ENCODE measurements at regions not wholly inside any gene's neighbourhood (a gene's known extent, or its start where the extent isn't known, plus 50 kb on each side); places are given as distances from the start of the nearest gene placed in this dataset.

DNA sequence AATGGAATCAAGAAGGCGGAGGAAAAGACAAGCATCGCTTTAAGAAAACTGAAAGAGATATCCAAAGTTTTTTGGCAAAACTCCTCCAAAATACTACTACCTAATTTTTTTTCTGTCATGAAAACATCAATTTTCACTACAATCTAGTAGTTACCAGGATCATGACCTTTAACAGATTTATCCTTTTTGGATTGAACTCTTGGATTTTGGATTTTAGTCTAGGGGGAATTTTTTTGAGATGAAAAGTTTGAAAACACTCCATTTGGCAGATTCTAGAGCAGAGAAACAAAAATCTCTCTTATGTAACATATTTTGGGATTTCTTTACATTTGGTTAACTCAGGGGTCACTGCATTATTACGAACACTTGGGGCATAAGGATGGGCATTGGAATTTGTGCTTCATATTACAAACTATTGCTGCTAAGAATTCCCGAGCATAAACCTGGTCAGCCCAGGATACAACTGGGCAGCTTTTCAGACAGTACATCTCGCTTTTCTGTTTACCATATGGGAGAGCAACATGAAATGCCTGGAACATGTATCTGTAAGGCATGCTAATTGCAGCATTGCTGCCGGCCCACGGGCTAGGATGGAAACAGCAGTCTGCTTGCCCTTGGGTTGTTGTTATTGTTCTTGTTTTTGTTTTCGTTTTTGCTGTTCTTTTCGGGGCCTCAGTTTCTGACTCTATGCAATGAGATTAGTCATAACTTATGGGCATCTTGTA, 264.3 kb downstream of the RHOU start:
- Histone ChIP-seq H3K4me3 (ENCODE audit: low read depth, low read length) (no peak overlapping the region), H3K4me2 (ENCODE audit: low read length) (no peak overlapping the region), H3K4me1 (no peaks in the 10 kb centered on the region), H3K27ac (no peak overlapping the region), H3K36me3 (ENCODE audit: control insufficient read depth, insufficient read depth, low read length) (no peaks in the 10 kb centered on the region), H3K9ac (no peak overlapping the region), H3K79me2 (no peaks in the 10 kb centered on the region), H2AFZ (no peak overlapping the region), H3K9me3 (ENCODE audit: control insufficient read depth, low read length) (no peaks in the 10 kb centered on the region), H3K27me3 (ENCODE audit: control insufficient read depth, insufficient read depth, low read length) (no peaks in the 10 kb centered on the region)
- TF ChIP-seq, protein P1, sequence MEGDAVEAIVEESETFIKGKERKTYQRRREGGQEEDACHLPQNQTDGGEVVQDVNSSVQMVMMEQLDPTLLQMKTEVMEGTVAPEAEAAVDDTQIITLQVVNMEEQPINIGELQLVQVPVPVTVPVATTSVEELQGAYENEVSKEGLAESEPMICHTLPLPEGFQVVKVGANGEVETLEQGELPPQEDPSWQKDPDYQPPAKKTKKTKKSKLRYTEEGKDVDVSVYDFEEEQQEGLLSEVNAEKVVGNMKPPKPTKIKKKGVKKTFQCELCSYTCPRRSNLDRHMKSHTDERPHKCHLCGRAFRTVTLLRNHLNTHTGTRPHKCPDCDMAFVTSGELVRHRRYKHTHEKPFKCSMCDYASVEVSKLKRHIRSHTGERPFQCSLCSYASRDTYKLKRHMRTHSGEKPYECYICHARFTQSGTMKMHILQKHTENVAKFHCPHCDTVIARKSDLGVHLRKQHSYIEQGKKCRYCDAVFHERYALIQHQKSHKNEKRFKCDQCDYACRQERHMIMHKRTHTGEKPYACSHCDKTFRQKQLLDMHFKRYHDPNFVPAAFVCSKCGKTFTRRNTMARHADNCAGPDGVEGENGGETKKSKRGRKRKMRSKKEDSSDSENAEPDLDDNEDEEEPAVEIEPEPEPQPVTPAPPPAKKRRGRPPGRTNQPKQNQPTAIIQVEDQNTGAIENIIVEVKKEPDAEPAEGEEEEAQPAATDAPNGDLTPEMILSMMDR (IDR thresholded peaks at IDR 0.05), result no peak

DNA sequence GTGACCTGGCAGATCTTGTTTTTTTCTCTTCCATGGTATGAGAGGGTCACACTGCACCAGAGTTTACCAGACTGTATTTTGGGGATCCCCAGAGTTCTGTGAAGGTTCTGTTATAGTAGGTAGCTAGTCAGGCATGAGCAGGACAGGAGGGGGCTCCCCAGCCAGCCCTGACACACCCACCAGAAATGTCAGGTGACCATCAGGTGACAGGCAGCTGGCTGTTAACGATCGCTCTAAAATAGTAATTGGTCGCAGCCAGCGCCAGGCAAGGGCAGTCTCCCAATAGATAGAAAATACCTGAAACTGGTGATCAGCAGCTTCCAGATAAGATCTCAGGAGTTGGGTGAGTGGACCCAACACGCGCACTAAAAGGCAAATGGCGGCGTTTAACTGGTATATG, 264.9 kb downstream of the RHOU start:
- no peak overlapping the region for H3K27ac ChIP-seq
- H3K4me1 ChIP-seq, result no peaks in the 10 kb centered on the region
- H3K36me3 ChIP-seq (ENCODE audit: control insufficient read depth, insufficient read depth, low read length), result no peaks in the 10 kb centered on the region
- H3K27me3 ChIP-seq (ENCODE audit: control insufficient read depth, insufficient read depth, low read length), result no peaks in the 10 kb centered on the region
- H3K79me2 ChIP-seq, result no peaks in the 10 kb centered on the region
- no peak overlapping the region for H3K4me3 ChIP-seq (ENCODE audit: low read depth, low read length)
- TF ChIP-seq, protein P1 (IDR thresholded peaks at IDR 0.05), result no peak
- H3K9ac ChIP-seq, result no peak overlapping the region
- H3K9me3 ChIP-seq (ENCODE audit: control insufficient read depth, low read length), result no peaks in the 10 kb centered on the region
- H2AFZ ChIP-seq, result no peak overlapping the region
- no peak overlapping the region for H3K4me2 ChIP-seq (ENCODE audit: low read length)

DNA sequence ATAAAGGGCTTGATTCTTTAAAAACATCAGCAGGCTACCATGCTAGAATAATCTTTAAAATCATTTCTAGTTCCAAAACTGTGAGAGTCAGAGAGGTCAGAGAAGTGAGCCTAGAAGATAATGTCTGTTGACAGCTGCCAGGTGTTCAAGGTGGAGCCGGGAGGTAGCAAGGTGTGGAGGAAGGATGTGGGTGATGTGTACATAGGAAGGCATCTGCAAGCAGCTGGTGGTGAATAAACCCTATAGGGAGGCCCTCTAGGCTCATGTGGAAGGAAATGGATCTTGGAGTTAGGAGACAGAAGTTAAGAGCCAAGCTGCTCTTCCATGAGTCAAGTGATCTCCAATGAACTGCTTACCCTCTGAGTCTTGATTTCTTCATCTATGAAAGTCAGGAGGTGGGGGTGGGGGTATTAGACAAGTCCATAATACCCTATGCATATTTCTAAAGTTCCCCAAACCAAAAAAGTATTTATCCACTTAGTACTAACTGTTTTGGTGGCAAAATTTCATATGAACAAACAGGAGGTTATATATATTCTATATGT, 266.3 kb downstream of the RHOU start:
- no peak overlapping the region for H3K4me2 ChIP-seq (ENCODE audit: low read length)
- H3K4me3 ChIP-seq (ENCODE audit: low read depth, low read length), result no peak overlapping the region
- no peak overlapping the region for H3K27ac ChIP-seq
- TF ChIP-seq, protein P1 (IDR thresholded peaks at IDR 0.05), result no peak
- H3K27me3 ChIP-seq (ENCODE audit: control insufficient read depth, insufficient read depth, low read length), result no peaks in the 10 kb centered on the region
- no peak overlapping the region for H2AFZ ChIP-seq
- H3K4me1 ChIP-seq, result no peaks in the 10 kb centered on the region
- H3K36me3 ChIP-seq (ENCODE audit: control insufficient read depth, insufficient read depth, low read length), result no peaks in the 10 kb centered on the region
- H3K9me3 ChIP-seq (ENCODE audit: control insufficient read depth, low read length), result no peaks in the 10 kb centered on the region
- H3K79me2 ChIP-seq, result no peaks in the 10 kb centered on the region
- H3K9ac ChIP-seq, result no peak overlapping the region

DNA sequence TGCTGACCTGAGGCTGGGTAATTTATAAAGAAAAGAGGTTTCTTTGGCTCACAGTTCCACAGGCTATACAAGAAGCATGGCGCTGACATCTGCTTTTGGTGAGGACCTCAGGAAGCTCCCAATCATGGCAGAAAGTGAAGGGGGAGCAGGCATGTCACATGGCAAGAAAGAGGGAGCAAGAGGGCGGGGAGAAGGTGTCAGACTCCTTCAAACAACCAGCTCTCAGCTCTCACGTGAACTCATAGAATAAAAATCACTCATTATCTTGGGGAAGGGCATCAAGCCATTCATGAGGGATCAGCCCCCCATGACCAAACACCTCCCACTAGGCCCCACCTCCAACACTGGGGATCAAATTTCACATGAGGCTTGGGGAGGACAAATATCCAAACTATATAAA, 266.8 kb downstream of the RHOU start:
- TF ChIP-seq, protein P1 (IDR thresholded peaks at IDR 0.05), result no peak
- no peaks in the 10 kb centered on the region for H3K36me3 ChIP-seq (ENCODE audit: control insufficient read depth, insufficient read depth, low read length)
- no peaks in the 10 kb centered on the region for H3K4me1 ChIP-seq
- H3K27ac ChIP-seq, result no peak overlapping the region
- H3K4me3 ChIP-seq (ENCODE audit: low read depth, low read length), result no peak overlapping the region
- H3K9ac ChIP-seq, result no peak overlapping the region
- no peak overlapping the region for H3K4me2 ChIP-seq (ENCODE audit: low read length)
- no peaks in the 10 kb centered on the region for H3K9me3 ChIP-seq (ENCODE audit: control insufficient read depth, low read length)
- H3K79me2 ChIP-seq, result no peaks in the 10 kb centered on the region
- no peaks in the 10 kb centered on the region for H3K27me3 ChIP-seq (ENCODE audit: control insufficient read depth, insufficient read depth, low read length)
- H2AFZ ChIP-seq, result no peak overlapping the region

DNA sequence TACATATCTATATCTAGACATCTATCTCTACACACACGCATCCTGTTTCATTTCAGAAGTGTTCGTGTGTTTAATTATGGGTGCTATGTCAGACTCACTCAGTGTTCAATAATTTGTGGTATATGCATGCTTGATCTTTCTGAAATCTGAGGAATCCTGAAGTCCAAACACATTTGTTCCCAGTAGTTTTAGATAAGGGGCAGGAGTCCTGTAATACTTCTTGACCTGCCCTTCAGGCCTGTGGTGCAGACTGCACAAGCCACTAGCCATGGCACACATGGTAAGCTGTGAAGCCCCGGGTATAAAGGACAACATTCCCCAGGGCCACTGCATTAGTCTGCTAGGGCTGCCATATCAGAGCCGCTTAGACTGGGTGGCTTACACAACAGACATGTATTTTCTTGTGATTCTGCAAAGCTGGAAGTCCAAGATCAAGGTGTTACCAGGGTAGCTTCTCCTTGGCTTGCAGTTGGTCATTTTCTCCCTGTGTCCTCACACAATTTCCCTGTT, 267.2 kb downstream of the RHOU start:
- TF ChIP-seq, protein P1 (IDR thresholded peaks at IDR 0.05), result no peak
- Histone ChIP-seq H3K4me3 (ENCODE audit: low read depth, low read length) (no peak overlapping the region), H3K79me2 (no peaks in the 10 kb centered on the region), H2AFZ (no peak overlapping the region), H3K36me3 (ENCODE audit: control insufficient read depth, insufficient read depth, low read length) (no peaks in the 10 kb centered on the region), H3K4me2 (ENCODE audit: low read length) (no peak overlapping the region), H3K9ac (no peak overlapping the region), H3K27me3 (ENCODE audit: control insufficient read depth, insufficient read depth, low read length) (no peaks in the 10 kb centered on the region), H3K27ac (no peak overlapping the region), H3K4me1 (no peaks in the 10 kb centered on the region), H3K9me3 (ENCODE audit: control insufficient read depth, low read length) (no peaks in the 10 kb centered on the region)

Data from parathyroid adenoma (tissue), 2 donors.